ENCODE measurements at regions not wholly inside any gene's neighbourhood (a gene's known extent, or its start where the extent isn't known, plus 50 kb on each side); places are given as distances from the start of the nearest gene placed in this dataset.

GRCh38 chr3:177842743-177843734 lies 645.8 kb upstream of the TBL1XR1 start:
- Histone ChIP-seq H3K4me1 (ENCODE audit: insufficient read depth, low read length) (no peaks in the 10 kb centered on the region), H3K9me3 (ENCODE audit: low read length) (no peaks in the 10 kb centered on the region), H3K4me2 (ENCODE audit: low read depth, low read length) (no peak overlapping the region), H3K9ac (ENCODE audit: insufficient read depth, low read depth, low read length) (no peak overlapping the region), H4K20me1 (ENCODE audit: insufficient read depth, low read length) (no peaks in the 10 kb centered on the region), H3K4me3 (replicated peaks in 1 of 3; ENCODE audit: insufficient read depth in 1 of 3, low read depth in 2 of 3, low read length in 3 of 3) (no peak overlapping the region), H3K27ac (ENCODE audit: extremely low read length, insufficient read depth, low read length) (no peak overlapping the region), H2AFZ (ENCODE audit: low read length) (no peak overlapping the region), H3K79me2 (ENCODE audit: insufficient read depth, low read length) (no peaks in the 10 kb centered on the region), H3K27me3 (ENCODE audit: control insufficient read depth in 1 of 2, insufficient read depth in 2 of 2, low read length in 2 of 2) (no peaks in the 10 kb centered on the region), H3K36me3 (replicated peaks in 1 of 2; ENCODE audit: control insufficient read depth in 1 of 2, insufficient read depth in 2 of 2, low read length in 2 of 2) (no peaks in the 10 kb centered on the region)
- TF ChIP-seq, protein P1, sequence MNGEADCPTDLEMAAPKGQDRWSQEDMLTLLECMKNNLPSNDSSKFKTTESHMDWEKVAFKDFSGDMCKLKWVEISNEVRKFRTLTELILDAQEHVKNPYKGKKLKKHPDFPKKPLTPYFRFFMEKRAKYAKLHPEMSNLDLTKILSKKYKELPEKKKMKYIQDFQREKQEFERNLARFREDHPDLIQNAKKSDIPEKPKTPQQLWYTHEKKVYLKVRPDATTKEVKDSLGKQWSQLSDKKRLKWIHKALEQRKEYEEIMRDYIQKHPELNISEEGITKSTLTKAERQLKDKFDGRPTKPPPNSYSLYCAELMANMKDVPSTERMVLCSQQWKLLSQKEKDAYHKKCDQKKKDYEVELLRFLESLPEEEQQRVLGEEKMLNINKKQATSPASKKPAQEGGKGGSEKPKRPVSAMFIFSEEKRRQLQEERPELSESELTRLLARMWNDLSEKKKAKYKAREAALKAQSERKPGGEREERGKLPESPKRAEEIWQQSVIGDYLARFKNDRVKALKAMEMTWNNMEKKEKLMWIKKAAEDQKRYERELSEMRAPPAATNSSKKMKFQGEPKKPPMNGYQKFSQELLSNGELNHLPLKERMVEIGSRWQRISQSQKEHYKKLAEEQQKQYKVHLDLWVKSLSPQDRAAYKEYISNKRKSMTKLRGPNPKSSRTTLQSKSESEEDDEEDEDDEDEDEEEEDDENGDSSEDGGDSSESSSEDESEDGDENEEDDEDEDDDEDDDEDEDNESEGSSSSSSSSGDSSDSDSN (CRISPR knock-in tag; IDR thresholded peaks at IDR 0.05), result no peak
- TF ChIP-seq CEBPB (IDR thresholded peaks at IDR 0.05; ENCODE audit: borderline replicate concordance, low read depth, low read length), result peak; percentile 66
- TF ChIP-seq PHF20 (CRISPR knock-in tag; IDR thresholded peaks at IDR 0.05), result no peak
- TF ChIP-seq POGK (CRISPR knock-in tag; conservative IDR thresholded peaks at IDR 0.05), result no peak
- TF ChIP-seq CEBPG (CRISPR knock-in tag; IDR thresholded peaks at IDR 0.05), result 0 out of 2 replicates have a peak, but pooled peaks have one; percentile 30
- CTCF ChIA-PET (ENCODE audit: low intra/inter-chr PET ratio, low total read pairs), result no interaction called here
- FAIRE-seq (no peak), DNase-seq (ENCODE audit: low spot score) (no peak), ATAC-seq (no peak)
- POLR2A ChIA-PET, result no interaction called here
- 94% methylated on average over 8 of the region's 8 CpGs for WGBS (ENCODE audit: low lambda C conversion rate)
- no TSS peak for BruUV-seq (replicated peaks)
- intact Hi-C loops (cut with micrococcal nuclease; ENCODE audit: unreplicated experiment) (no loop called here), in situ Hi-C loops (cut with HindIII; ENCODE audit: extremely low pct_ligation_motif_present, low pct_unique_long_range_greater_than_20kb) (no loop called here)
